Keratinocyte (primary cell): ENCODE measurements at regions not wholly inside any gene's neighbourhood (a gene's known extent, or its start where the extent isn't known, plus 50 kb on each side); places are given as distances from the start of the nearest gene placed in this dataset.

Experiments used
- DNase-seq: peaks from one replicate; pipeline ENCODE4 v3.0.0-alpha.2; 2011; ENCODE audit warnings: low read depth, missing footprints, low spot score
- FAIRE-seq: peaks from 2 replicates; lab custom pipeline; 2011; peaks lifted over from hg19 to GRCh38; lab: Jason Lieb, UNC
- H2AFZ ChIP-seq: 2 replicates; pipeline ENCODE4 v1.6.0; 2012; ENCODE audit warnings: low read length, control low read depth, inconsistent platforms; ENCODE audit not compliant: control insufficient read depth
- H3K27ac ChIP-seq: 2 replicates; pipeline ENCODE4 v1.5.1; 2011; ENCODE audit warnings: low read length; ENCODE audit not compliant: control insufficient read depth, insufficient read depth
- H3K27me3 ChIP-seq: 3 replicates; pipeline ENCODE4 v1.6.0; 2011; ENCODE audit warnings: low read length; ENCODE audit not compliant: control insufficient read depth, insufficient read depth; ENCODE audit errors: extremely low read depth
- H3K36me3 ChIP-seq, 2 experiments: 2 replicates in 1 of 2; 3 replicates in 1 of 2; pipeline ENCODE4 v1.5.1; 2011; ENCODE audit warnings: low read length in 2 of 2, mild to moderate bottlenecking in 1 of 2; ENCODE audit not compliant: control insufficient read depth in 2 of 2, insufficient read depth in 2 of 2; ENCODE audit errors: extremely low read depth in 1 of 2
- H3K4me1 ChIP-seq: 3 replicates; pipeline ENCODE4 v1.5.1; 2011; ENCODE audit warnings: low read length; ENCODE audit not compliant: control insufficient read depth, insufficient read depth; ENCODE audit errors: extremely low read depth
- H3K4me2 ChIP-seq: 3 replicates; pipeline ENCODE4 v1.6.0; 2011; ENCODE audit warnings: low read depth, low read length; ENCODE audit not compliant: control insufficient read depth, insufficient read depth; ENCODE audit errors: extremely low read depth
- H3K4me3 ChIP-seq, 3 experiments: fragments of 200-600 bp in 1 of 3; sonication (generic) in 1 of 3; 2 replicates in 2 of 3; 3 replicates in 1 of 3; pipeline ENCODE4 v1.5.1; 2011 to 2016; ENCODE audit warnings: low read length in 3 of 3, mild to moderate bottlenecking in 3 of 3, control low read depth in 2 of 3, inconsistent platforms in 1 of 3, low read depth in 1 of 3, mixed read lengths in 1 of 3, mixed run types in 1 of 3, moderate library complexity in 1 of 3; ENCODE audit not compliant: control insufficient read depth in 2 of 3, insufficient read depth in 2 of 3; ENCODE audit errors: extremely low read depth in 1 of 3
- H3K79me2 ChIP-seq: 2 replicates; pipeline ENCODE4 v1.6.0; 2012; ENCODE audit warnings: low read length; ENCODE audit not compliant: control insufficient read depth, insufficient read depth
- H3K9ac ChIP-seq: 3 replicates; pipeline ENCODE4 v1.6.0; 2011; ENCODE audit warnings: low read length; ENCODE audit not compliant: control insufficient read depth, insufficient read depth; ENCODE audit errors: extremely low read depth
- H3K9me1 ChIP-seq: 3 replicates; pipeline ENCODE4 v1.6.0; 2011; ENCODE audit warnings: low read length; ENCODE audit not compliant: control insufficient read depth, insufficient read depth; ENCODE audit errors: extremely low read depth
- H3K9me3 ChIP-seq: 2 replicates; pipeline ENCODE4 v1.5.1; 2012; ENCODE audit warnings: low read depth, low read length; ENCODE audit not compliant: control insufficient read depth
- H4K20me1 ChIP-seq: 3 replicates; pipeline ENCODE4 v1.6.0; 2011; ENCODE audit warnings: low read length; ENCODE audit not compliant: control insufficient read depth, insufficient read depth; ENCODE audit errors: extremely low read depth
- CTCF ChIP-seq, 3 experiments: IDR thresholded peaks in 1 of 3; conservative IDR thresholded peaks in 1 of 3; optimal IDR thresholded peaks in 1 of 3; 2 replicates in 2 of 3; 3 replicates in 1 of 3; pipeline versions ENCODE3 to v1.5.1; 2011; ENCODE audit warnings: low read length in 3 of 3, mild to moderate bottlenecking in 3 of 3, moderate library complexity in 2 of 3, control low read depth in 1 of 3, inconsistent platforms in 1 of 3; ENCODE audit not compliant: insufficient read depth in 2 of 3; ENCODE audit errors: extremely low read depth in 1 of 3
- EZH2 ChIP-seq: IDR thresholded peaks from one replicate; pipeline ENCODE4 v1.6.1; 2012; ENCODE audit warnings: inconsistent platforms, mild to moderate bottlenecking, low read length, moderate library complexity
- dilution Hi-C: fragments of 300-500 bp; cut with MboI; formaldehyde crosslinking; loops from one replicate; pipeline ENCODE4 v1.7.0; 2020; ENCODE audit warnings: low sequenced_read_pairs; ENCODE audit not compliant: extremely low pct_ligation_motif_present

DNA sequence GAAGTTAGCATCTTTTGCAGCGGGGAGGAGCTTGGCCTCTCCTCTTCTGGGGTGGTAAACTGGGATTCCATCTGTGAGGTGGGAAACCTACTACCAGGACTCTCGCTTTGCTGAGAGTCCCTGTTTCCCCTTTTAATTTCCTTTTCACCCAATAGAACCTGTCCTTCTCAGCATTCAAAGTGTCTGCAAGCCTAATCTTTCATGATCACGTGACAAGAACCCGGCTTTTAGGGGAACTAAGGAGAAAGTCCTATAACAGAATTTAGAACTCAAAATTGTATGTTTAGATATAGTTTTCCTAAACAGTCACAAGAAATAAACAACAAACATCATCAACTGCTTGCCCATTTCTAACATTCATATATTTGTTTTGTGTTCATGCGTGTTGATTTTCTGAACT is 103.6 kb upstream of the CDH19 start:
- FAIRE-seq: no peak
- no peaks in the 10 kb centered on the region for H3K9me3 ChIP-seq
- H2AFZ ChIP-seq: no peak overlapping the region
- TF ChIP-seq EZH2 (no peak), CTCF (optimal IDR thresholded peaks at IDR 0.05 in 1 of 3, IDR thresholded peaks at IDR 0.05 in 1 of 3, conservative IDR thresholded peaks at IDR 0.05 in 1 of 3; ENCODE audit: extremely low read depth in 1 of 3, insufficient read depth in 2 of 3, low read length in 3 of 3) (no peak)
- dilution Hi-C loops: no loop called here
- H3K27me3 ChIP-seq: no peaks in the 10 kb centered on the region
- no peaks in the 10 kb centered on the region for H3K79me2 ChIP-seq
- H3K27ac ChIP-seq: no peak overlapping the region
- no peak for DNase-seq
- H3K4me3 ChIP-seq: no peak overlapping the region
- H3K4me2 ChIP-seq: no peak overlapping the region
- no peaks in the 10 kb centered on the region for H4K20me1 ChIP-seq
- no peaks in the 10 kb centered on the region for H3K36me3 ChIP-seq
- no peaks in the 10 kb centered on the region for H3K4me1 ChIP-seq
- no peaks in the 10 kb centered on the region for H3K9me1 ChIP-seq
- no peak overlapping the region for H3K9ac ChIP-seq

GRCh38 chr18:66695281-66695680 is 91.4 kb upstream of the CDH19 start:
- no peaks in the 10 kb centered on the region for H3K79me2 ChIP-seq
- no peak overlapping the region for H2AFZ ChIP-seq
- H3K4me2 ChIP-seq: no peak overlapping the region
- no peaks in the 10 kb centered on the region for H3K36me3 ChIP-seq
- dilution Hi-C loops: no loop called here
- H4K20me1 ChIP-seq: no peaks in the 10 kb centered on the region
- FAIRE-seq (no peak), DNase-seq (no peak)
- H3K4me1 ChIP-seq: no peaks in the 10 kb centered on the region
- no peak overlapping the region for H3K27ac ChIP-seq
- H3K9me3 ChIP-seq: no peaks in the 10 kb centered on the region
- H3K27me3 ChIP-seq: no peaks in the 10 kb centered on the region
- TF ChIP-seq EZH2 (no peak), CTCF (optimal IDR thresholded peaks at IDR 0.05 in 1 of 3, IDR thresholded peaks at IDR 0.05 in 1 of 3, conservative IDR thresholded peaks at IDR 0.05 in 1 of 3; ENCODE audit: extremely low read depth in 1 of 3, insufficient read depth in 2 of 3, low read length in 3 of 3) (no peak)
- H3K9me1 ChIP-seq: no peaks in the 10 kb centered on the region
- H3K9ac ChIP-seq: no peak overlapping the region
- H3K4me3 ChIP-seq: no peak overlapping the region
